Gastroesophageal sphincter (tissue), 3 donors: ENCODE measurements at regions not wholly inside any gene's neighbourhood (a gene's known extent, or its start where the extent isn't known, plus 50 kb on each side); places are given as distances from the start of the nearest gene placed in this dataset.

ENCODE experiments used
- CTCF ChIP-seq, 4 experiments: fragments of 200-600 bp in 2 of 4; fragments of 450-650 bp in 2 of 4; sonication (generic) in 1 of 4; IDR thresholded peaks; one replicate each; pipeline ENCODE4 v1.5.1; 2017 to 2019; ENCODE audit warnings: antibody characterized with exemption in 4 of 4, mild to moderate bottlenecking in 2 of 4, moderate library complexity in 2 of 4
- POLR2AphosphoS5 ChIP-seq: sonication (generic); formaldehyde crosslinking; IDR thresholded peaks from one replicate; pipeline ENCODE4 v1.6.1; 2017; ENCODE audit warnings: antibody characterized with exemption

DNA sequence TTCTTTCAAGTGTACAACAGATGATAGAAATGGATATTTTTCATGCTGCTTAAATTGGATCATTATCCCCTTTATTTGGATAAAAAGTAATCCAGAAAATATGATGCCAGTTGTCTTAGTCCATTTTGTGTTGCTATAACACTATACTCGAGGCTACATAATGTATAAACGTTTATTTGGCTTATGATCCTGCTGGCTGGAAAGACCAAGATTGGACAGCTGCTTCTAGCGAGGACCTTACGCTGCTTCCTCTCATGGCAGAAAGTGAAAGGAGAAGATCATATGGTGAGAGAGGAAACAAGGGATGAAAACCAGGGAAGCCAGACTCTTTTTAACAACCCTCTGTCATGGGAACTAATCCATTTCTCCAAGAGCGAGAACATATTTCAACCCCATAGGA lies 102.7 kb downstream of the TRAM1L1 start:
- TF ChIP-seq CTCF (IDR thresholded peaks at IDR 0.05) (no peak), POLR2AphosphoS5 (no peak)
